ENCODE measurements at regions not wholly inside any gene's neighbourhood (a gene's known extent, or its start where the extent isn't known, plus 50 kb on each side); places are given as distances from the start of the nearest gene placed in this dataset.

GRCh38 chr2:237240252-237240651 is 154.6 kb downstream of the COPS8 start:
- peaks cover 0 to 5% of the 10 kb centered on the region in 2 experiments for H3K36me3 ChIP-seq (replicated peaks in 1 of 2; ENCODE audit: control insufficient read depth in 1 of 2, insufficient read depth in 2 of 2, low read length in 1 of 2)
- H3K9me2 ChIP-seq: no peaks in the 10 kb centered on the region
- no peaks in the 10 kb centered on the region for H3K79me2 ChIP-seq (ENCODE audit: insufficient read depth)
- no peak for DNase-seq
- H3K9me3 ChIP-seq: peaks cover 4% of the 10 kb centered on the region; the same call in 1 of the 2 replicates
- peaks cover 15% of the 10 kb centered on the region for H3F3A ChIP-seq (replicated peaks; ENCODE audit: insufficient read depth)
- no peak overlapping the region for H3K4me3 ChIP-seq (ENCODE audit: low read depth in 2 of 2, low read length in 1 of 2)
- no peak overlapping the region for H3K9ac ChIP-seq
- H3K27me3 ChIP-seq (ENCODE audit: insufficient read depth): no peaks in the 10 kb centered on the region
- H2AFZ ChIP-seq (ENCODE audit: low read depth): no peak overlapping the region
- no peaks in the 10 kb centered on the region for H4K20me1 ChIP-seq (ENCODE audit: insufficient read depth)
- 67% methylated on average over 4 of the region's 5 CpGs for WGBS (ENCODE audit: low lambda C conversion rate)
- ChIA-PET POLR2A (no interaction called here), CTCF (no interaction called here)
- TF ChIP-seq SMC3 (IDR thresholded peaks at IDR 0.05; ENCODE audit: low read depth, low read length): no peak
- TF ChIP-seq MXI1 (IDR thresholded peaks at IDR 0.05; ENCODE audit: low read depth, low read length): no peak
- TF ChIP-seq NFIC (IDR thresholded peaks at IDR 0.05; ENCODE audit: borderline replicate concordance): no peak
- no peak for TF ChIP-seq NRF1 (IDR thresholded peaks at IDR 0.05; ENCODE audit: low read depth, low read length)
- no peak for TF ChIP-seq EP300 (IDR thresholded peaks at IDR 0.05; ENCODE audit: borderline replicate concordance in 1 of 2, low read depth in 1 of 2, low read length in 1 of 2)
- TF ChIP-seq RAD21 (IDR thresholded peaks at IDR 0.05; ENCODE audit: low read length): no peak
- no peak for TF ChIP-seq USF1 (IDR thresholded peaks at IDR 0.05; ENCODE audit: borderline replicate concordance, low read depth)
- TF ChIP-seq SIN3A (IDR thresholded peaks at IDR 0.05; ENCODE audit: borderline replicate concordance, low read depth, low read length): no peak
- no peak for TF ChIP-seq ZBTB33 (IDR thresholded peaks at IDR 0.05; ENCODE audit: borderline replicate concordance, low read depth)
- no peak for TF ChIP-seq USF2 (IDR thresholded peaks at IDR 0.05; ENCODE audit: borderline replicate concordance, low read depth, low read length)
- TF ChIP-seq ELF1 (IDR thresholded peaks at IDR 0.05): no peak
- TF ChIP-seq REST (IDR thresholded peaks at IDR 0.05; ENCODE audit: low read depth, low read length): no peak
- TF ChIP-seq FOXM1 (IDR thresholded peaks at IDR 0.05; ENCODE audit: low read depth): no peak
- no peak for TF ChIP-seq MEF2A (IDR thresholded peaks at IDR 0.05; ENCODE audit: borderline replicate concordance, low read depth)
- TF ChIP-seq IRF3 (IDR thresholded peaks at IDR 0.05; ENCODE audit: low read depth, low read length): no peak
- TF ChIP-seq PBX3 (IDR thresholded peaks at IDR 0.05): no peak
- TF ChIP-seq FOSL2 (IDR thresholded peaks at IDR 0.05; ENCODE audit: borderline replicate concordance, low read depth): no peak
- H3K4me2 ChIP-seq: no peak overlapping the region
- no peak overlapping the region for H3K27ac ChIP-seq (ENCODE audit: low read depth in 2 of 2, low read length in 1 of 2)
- H3K4me1 ChIP-seq (ENCODE audit: control insufficient read depth in 1 of 2, insufficient read depth in 2 of 2, low read depth in 1 of 2, low read length in 1 of 2): peaks cover 2 to 8% of the 10 kb centered on the region in 2 experiments
